ENCODE measurements at regions not wholly inside any gene's neighbourhood (a gene's known extent, or its start where the extent isn't known, plus 50 kb on each side); places are given as distances from the start of the nearest gene placed in this dataset.

GRCh38 chr20:55597526-55597925 is 407.8 kb downstream of the CBLN4 start:
- no peak overlapping the region for H3K9ac ChIP-seq (ENCODE audit: low read depth, low read length)
- H3K4me1 ChIP-seq (ENCODE audit: insufficient read depth, low read length) = no peaks in the 10 kb centered on the region
- H3K9me3 ChIP-seq (ENCODE audit: insufficient read depth, low read depth, low read length) = no peaks in the 10 kb centered on the region
- no peaks in the 10 kb centered on the region for H3K36me3 ChIP-seq (ENCODE audit: insufficient read depth, low read depth, low read length)
- H3K4me3 ChIP-seq (ENCODE audit: low read length) = no peak overlapping the region
- H3K27me3 ChIP-seq (ENCODE audit: insufficient read depth, low read length) = no peaks in the 10 kb centered on the region
- no peak overlapping the region for H3K27ac ChIP-seq (ENCODE audit: low read length)

- H3K9me3 ChIP-seq (ENCODE audit: insufficient read depth, low read depth, low read length) = no peaks in the 10 kb centered on the region
- no peak overlapping the region for H3K9ac ChIP-seq (ENCODE audit: low read depth, low read length)
Observed at GRCh38 chr20:55596431-55596830, 408.9 kb downstream of the CBLN4 start.

GRCh38 chr20:55592866-55593265 is 412.5 kb downstream of the CBLN4 start:
- Histone ChIP-seq H3K4me3 (ENCODE audit: low read length) (no peak overlapping the region), H3K27me3 (ENCODE audit: insufficient read depth, low read length) (no peaks in the 10 kb centered on the region), H3K4me1 (ENCODE audit: insufficient read depth, low read length) (no peaks in the 10 kb centered on the region), H3K9me3 (ENCODE audit: insufficient read depth, low read depth, low read length) (no peaks in the 10 kb centered on the region), H3K9ac (ENCODE audit: low read depth, low read length) (no peak overlapping the region), H3K27ac (ENCODE audit: low read length) (no peak overlapping the region), H3K36me3 (ENCODE audit: insufficient read depth, low read depth, low read length) (no peaks in the 10 kb centered on the region)

More at GRCh38 chr20:55596431-55596830, 408.9 kb downstream of the CBLN4 start:
- Histone ChIP-seq H3K27me3 (ENCODE audit: insufficient read depth, low read length) (no peaks in the 10 kb centered on the region), H3K4me3 (ENCODE audit: low read length) (no peak overlapping the region), H3K27ac (ENCODE audit: low read length) (no peak overlapping the region), H3K36me3 (ENCODE audit: insufficient read depth, low read depth, low read length) (no peaks in the 10 kb centered on the region), H3K4me1 (ENCODE audit: insufficient read depth, low read length) (no peaks in the 10 kb centered on the region)

- Histone ChIP-seq H3K9me3 (ENCODE audit: insufficient read depth, low read depth, low read length) (no peaks in the 10 kb centered on the region), H3K36me3 (ENCODE audit: insufficient read depth, low read depth, low read length) (no peaks in the 10 kb centered on the region), H3K4me3 (ENCODE audit: low read length) (no peak overlapping the region), H3K9ac (ENCODE audit: low read depth, low read length) (no peak overlapping the region), H3K27ac (ENCODE audit: low read length) (no peak overlapping the region), H3K4me1 (ENCODE audit: insufficient read depth, low read length) (0 out of 2 replicates have a peak, but pooled peaks cover 2% of the 10 kb centered on the region), H3K27me3 (ENCODE audit: insufficient read depth, low read length) (no peaks in the 10 kb centered on the region)
Observed at GRCh38 chr20:55586610-55587009, 418.7 kb downstream of the CBLN4 start.

GRCh38 chr20:55584964-55585363 is 420.4 kb downstream of the CBLN4 start:
- no peak overlapping the region for H3K27ac ChIP-seq (ENCODE audit: low read length)
- no peak overlapping the region for H3K9ac ChIP-seq (ENCODE audit: low read depth, low read length)
- H3K9me3 ChIP-seq (ENCODE audit: insufficient read depth, low read depth, low read length) = no peaks in the 10 kb centered on the region
- no peak overlapping the region for H3K4me3 ChIP-seq (ENCODE audit: low read length)
- H3K4me1 ChIP-seq (ENCODE audit: insufficient read depth, low read length) = peaks cover 8% of the 10 kb centered on the region; the same call in 1 of the 2 replicates
- no peaks in the 10 kb centered on the region for H3K27me3 ChIP-seq (ENCODE audit: insufficient read depth, low read length)
- H3K36me3 ChIP-seq (ENCODE audit: insufficient read depth, low read depth, low read length) = no peaks in the 10 kb centered on the region

GRCh38 chr20:55584307-55584706 is 421.0 kb downstream of the CBLN4 start:
- no peaks in the 10 kb centered on the region for H3K9me3 ChIP-seq (ENCODE audit: insufficient read depth, low read depth, low read length)
- H3K4me1 ChIP-seq (ENCODE audit: insufficient read depth, low read length) = peaks cover 14% of the 10 kb centered on the region; the same call in 1 of the 2 replicates
- H3K9ac ChIP-seq (ENCODE audit: low read depth, low read length) = no peak overlapping the region
- H3K4me3 ChIP-seq (ENCODE audit: low read length) = no peak overlapping the region
- H3K27ac ChIP-seq (ENCODE audit: low read length) = no peak overlapping the region
- H3K27me3 ChIP-seq (ENCODE audit: insufficient read depth, low read length) = no peaks in the 10 kb centered on the region
- no peaks in the 10 kb centered on the region for H3K36me3 ChIP-seq (ENCODE audit: insufficient read depth, low read depth, low read length)

GRCh38 chr20:55583036-55583435 is 422.3 kb downstream of the CBLN4 start:
- no peak overlapping the region for H3K9ac ChIP-seq (ENCODE audit: low read depth, low read length)
- no peak overlapping the region for H3K27ac ChIP-seq (ENCODE audit: low read length)
- H3K9me3 ChIP-seq (ENCODE audit: insufficient read depth, low read depth, low read length) = no peaks in the 10 kb centered on the region
- no peak overlapping the region for H3K4me3 ChIP-seq (ENCODE audit: low read length)
- no peaks in the 10 kb centered on the region for H3K27me3 ChIP-seq (ENCODE audit: insufficient read depth, low read length)
- H3K4me1 ChIP-seq (ENCODE audit: insufficient read depth, low read length) = peaks cover 22% of the 10 kb centered on the region; the same call in 1 of the 2 replicates
- H3K36me3 ChIP-seq (ENCODE audit: insufficient read depth, low read depth, low read length) = no peaks in the 10 kb centered on the region

GRCh38 chr20:55582498-55582897 is 422.8 kb downstream of the CBLN4 start:
- no peaks in the 10 kb centered on the region for H3K36me3 ChIP-seq (ENCODE audit: insufficient read depth, low read depth, low read length)
- no peak overlapping the region for H3K4me3 ChIP-seq (ENCODE audit: low read length)
- no peaks in the 10 kb centered on the region for H3K27me3 ChIP-seq (ENCODE audit: insufficient read depth, low read length)
- H3K9me3 ChIP-seq (ENCODE audit: insufficient read depth, low read depth, low read length) = no peaks in the 10 kb centered on the region
- peaks cover 22% of the 10 kb centered on the region; the same call in 1 of the 2 replicates for H3K4me1 ChIP-seq (ENCODE audit: insufficient read depth, low read length)
- no peak overlapping the region for H3K9ac ChIP-seq (ENCODE audit: low read depth, low read length)
- H3K27ac ChIP-seq (ENCODE audit: low read length) = no peak overlapping the region

GRCh38 chr20:55581519-55581918 is 423.8 kb downstream of the CBLN4 start:
- H3K9ac ChIP-seq (ENCODE audit: low read depth, low read length) = no peak overlapping the region
- H3K36me3 ChIP-seq (ENCODE audit: insufficient read depth, low read depth, low read length) = no peaks in the 10 kb centered on the region
- no peak overlapping the region for H3K4me3 ChIP-seq (ENCODE audit: low read length)
- no peak overlapping the region for H3K27ac ChIP-seq (ENCODE audit: low read length)
- no peaks in the 10 kb centered on the region for H3K9me3 ChIP-seq (ENCODE audit: insufficient read depth, low read depth, low read length)
- peaks cover 21% of the 10 kb centered on the region; the same call in 1 of the 2 replicates for H3K4me1 ChIP-seq (ENCODE audit: insufficient read depth, low read length)
- no peaks in the 10 kb centered on the region for H3K27me3 ChIP-seq (ENCODE audit: insufficient read depth, low read length)

GRCh38 chr20:55580475-55580874 is 424.8 kb downstream of the CBLN4 start:
- H3K4me3 ChIP-seq (ENCODE audit: low read length) = no peak overlapping the region
- no peaks in the 10 kb centered on the region for H3K27me3 ChIP-seq (ENCODE audit: insufficient read depth, low read length)
- no peaks in the 10 kb centered on the region for H3K9me3 ChIP-seq (ENCODE audit: insufficient read depth, low read depth, low read length)
- no peak overlapping the region for H3K27ac ChIP-seq (ENCODE audit: low read length)
- H3K36me3 ChIP-seq (ENCODE audit: insufficient read depth, low read depth, low read length) = no peaks in the 10 kb centered on the region
- no peak overlapping the region for H3K9ac ChIP-seq (ENCODE audit: low read depth, low read length)
- peaks cover 19% of the 10 kb centered on the region; the same call in 1 of the 2 replicates for H3K4me1 ChIP-seq (ENCODE audit: insufficient read depth, low read length)

- Histone ChIP-seq H3K4me1 (ENCODE audit: insufficient read depth, low read length) (peaks cover 19% of the 10 kb centered on the region; the same call in 1 of the 2 replicates), H3K27me3 (ENCODE audit: insufficient read depth, low read length) (no peaks in the 10 kb centered on the region), H3K9me3 (ENCODE audit: insufficient read depth, low read depth, low read length) (no peaks in the 10 kb centered on the region), H3K4me3 (ENCODE audit: low read length) (no peak overlapping the region; the same call in 1 of the 2 replicates), H3K9ac (ENCODE audit: low read depth, low read length) (no peak overlapping the region), H3K27ac (ENCODE audit: low read length) (peak overlapping the region; percentile 6), H3K36me3 (ENCODE audit: insufficient read depth, low read depth, low read length) (no peaks in the 10 kb centered on the region)
Observed at GRCh38 chr20:55579802-55580201, 425.5 kb downstream of the CBLN4 start.

GRCh38 chr20:55576981-55577380 is 428.3 kb downstream of the CBLN4 start:
- Histone ChIP-seq H3K27ac (ENCODE audit: low read length) (no peak overlapping the region), H3K9ac (ENCODE audit: low read depth, low read length) (no peak overlapping the region), H3K27me3 (ENCODE audit: insufficient read depth, low read length) (no peaks in the 10 kb centered on the region), H3K4me1 (ENCODE audit: insufficient read depth, low read length) (peaks cover 19% of the 10 kb centered on the region; the same call in 1 of the 2 replicates), H3K36me3 (ENCODE audit: insufficient read depth, low read depth, low read length) (no peaks in the 10 kb centered on the region), H3K4me3 (ENCODE audit: low read length) (no peak overlapping the region), H3K9me3 (ENCODE audit: insufficient read depth, low read depth, low read length) (no peaks in the 10 kb centered on the region)

Measured in iPS-20b (cell line).